Myocyte (in vitro differentiated cells): ENCODE measurements at regions not wholly inside any gene's neighbourhood (a gene's known extent, or its start where the extent isn't known, plus 50 kb on each side); places are given as distances from the start of the nearest gene placed in this dataset.
"Not testable (repeated sequence)": the region's sequence is repeated elsewhere in the genome, so short reads cannot be mapped to it uniquely, and the experiment has no call there.

Experiments
- DNase-seq: peaks from one replicate; pipeline ENCODE4 v3.0.0-alpha.2; 2012; ENCODE audit warnings: low read depth

DNA sequence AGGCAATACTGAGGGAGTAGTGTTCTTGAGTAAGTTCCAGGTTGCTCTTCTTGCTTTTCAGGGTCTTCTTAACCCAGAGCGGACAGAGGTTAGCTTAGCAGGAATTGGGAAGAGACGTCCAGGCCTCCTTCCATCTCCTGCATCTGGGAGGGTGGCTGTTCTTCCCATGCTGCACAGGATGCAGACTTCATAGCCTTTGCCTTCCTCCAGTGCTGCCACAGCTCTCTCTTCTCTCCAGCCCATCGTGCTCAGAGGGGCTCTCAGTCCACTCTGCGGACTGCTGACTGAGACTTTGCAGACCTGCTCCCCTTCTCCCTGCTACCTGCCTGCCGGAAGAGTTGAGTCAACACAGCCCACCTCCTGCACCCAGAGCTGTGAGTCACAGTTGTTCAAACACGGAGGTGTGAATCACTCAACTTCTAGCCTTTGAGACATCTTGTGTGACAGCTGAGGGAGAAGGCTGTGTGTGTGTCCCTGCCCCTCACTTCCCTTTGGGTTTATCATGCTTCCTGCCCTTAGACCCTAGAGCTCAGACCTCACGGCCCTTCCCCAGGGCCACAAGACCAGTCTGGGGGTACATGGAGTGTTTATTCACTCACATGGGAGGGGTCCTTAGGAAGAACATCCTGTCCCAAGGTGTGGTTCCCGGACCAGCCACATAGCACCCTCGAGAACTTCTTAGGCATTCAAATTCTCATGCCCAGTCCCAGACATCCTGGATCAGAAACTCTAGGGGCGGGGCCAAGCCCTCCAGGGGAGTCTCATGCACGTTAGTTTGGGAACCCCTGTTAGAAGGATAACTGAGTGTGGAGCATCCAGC is 158.3 kb upstream of the CACNA1E start:
- no peak for DNase-seq

DNA sequence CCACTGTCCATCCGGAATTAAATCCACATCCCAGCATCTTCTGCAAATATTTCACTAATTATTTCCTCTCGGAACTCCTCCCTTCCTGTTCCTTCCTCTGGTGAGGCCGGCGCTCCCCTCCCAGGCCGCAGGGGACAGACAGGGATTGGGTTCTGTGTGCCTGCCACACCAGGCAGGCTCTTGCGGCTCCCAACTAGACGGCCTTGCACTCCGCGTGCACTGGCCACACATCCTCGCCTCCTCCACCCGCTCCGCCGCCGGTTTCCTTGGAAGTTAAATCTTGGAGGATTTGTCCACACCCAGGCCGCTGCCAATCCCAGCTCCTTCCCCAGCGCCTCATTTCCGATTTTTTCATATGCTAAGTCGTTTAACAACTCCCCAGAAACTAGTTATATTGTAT is 157.6 kb upstream of the CACNA1E start:
- not testable (repeated sequence) for DNase-seq

DNA sequence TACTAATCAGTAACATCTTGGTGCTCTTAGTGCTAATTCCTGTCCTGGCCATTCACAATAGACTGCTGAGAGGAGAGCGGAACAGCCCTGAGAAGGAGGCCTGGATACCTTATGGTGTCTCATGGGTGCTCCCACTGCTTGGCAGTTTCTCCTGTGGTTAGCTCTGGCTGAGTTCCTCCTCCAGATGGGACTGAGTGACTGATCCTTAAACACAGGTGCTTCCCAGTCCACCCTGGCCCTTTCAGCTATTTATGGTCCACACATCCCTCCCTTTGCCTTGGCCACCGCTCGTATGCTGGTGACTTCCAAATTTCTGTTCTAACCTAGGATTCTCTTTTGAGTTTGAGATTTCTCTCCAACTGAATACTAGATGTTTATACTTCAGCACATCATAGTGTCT is 157.0 kb upstream of the CACNA1E start:
- peak; percentile 62 for DNase-seq

DNA sequence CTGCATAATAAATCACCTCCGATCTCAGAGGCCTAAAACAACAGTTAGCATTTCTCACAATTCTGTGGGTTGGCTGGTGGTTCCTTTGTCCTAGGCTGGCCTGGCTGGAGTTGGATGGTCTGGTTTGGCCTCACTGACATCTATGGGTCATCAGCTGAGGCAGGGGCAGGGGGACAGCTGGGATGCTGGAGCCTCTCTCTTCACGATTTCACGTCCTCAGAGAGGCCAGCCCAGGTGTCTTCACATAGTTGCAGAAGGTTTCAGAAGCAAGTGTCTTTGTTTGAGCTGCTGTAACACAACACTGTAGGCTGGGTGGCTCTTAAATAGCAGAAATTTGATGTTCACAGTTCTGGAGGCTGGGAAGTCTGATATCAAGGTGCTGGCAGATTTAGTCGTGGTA is 155.5 kb upstream of the CACNA1E start:
- peak; percentile 3 for DNase-seq

DNA sequence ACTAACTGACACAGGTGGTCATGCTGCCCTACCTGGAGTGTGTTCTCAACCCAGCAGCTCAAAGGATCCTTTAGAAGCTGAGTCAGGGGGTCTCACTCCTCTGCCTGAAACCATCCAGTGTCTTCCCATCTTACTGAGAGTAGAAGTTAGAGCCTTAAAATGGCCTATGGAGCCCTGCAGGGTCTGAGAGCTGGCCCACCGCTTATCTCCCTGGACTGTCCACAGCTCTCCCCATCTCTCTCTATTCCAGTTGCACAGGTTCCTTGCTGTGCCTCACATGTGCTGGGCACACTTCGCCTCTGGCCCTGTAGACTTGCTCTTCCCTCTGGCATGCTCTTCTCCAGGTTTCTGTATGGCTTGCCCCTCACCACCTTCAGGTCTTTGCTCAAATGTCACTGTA is 148.6 kb upstream of the CACNA1E start:
- no peak for DNase-seq

DNA sequence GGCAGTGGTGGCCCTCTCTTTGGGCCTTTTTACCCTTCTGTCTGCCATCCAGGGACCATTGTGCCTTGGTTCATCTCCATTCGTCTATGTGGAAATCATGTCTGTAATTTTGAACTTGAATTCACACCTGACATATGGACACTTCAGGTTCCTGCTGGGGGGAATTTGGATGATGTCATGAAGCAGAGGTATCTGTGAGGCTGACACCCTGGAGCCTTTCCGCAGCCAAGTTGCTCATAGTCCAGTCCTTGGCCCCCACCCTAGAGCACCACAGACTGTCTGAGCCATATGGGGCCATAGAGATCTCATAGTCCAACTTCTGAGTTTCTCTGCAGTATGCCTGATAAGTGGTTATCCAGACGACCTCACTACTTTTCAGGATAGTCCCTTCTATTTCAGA is 147.7 kb upstream of the CACNA1E start:
- no peak for DNase-seq

DNA sequence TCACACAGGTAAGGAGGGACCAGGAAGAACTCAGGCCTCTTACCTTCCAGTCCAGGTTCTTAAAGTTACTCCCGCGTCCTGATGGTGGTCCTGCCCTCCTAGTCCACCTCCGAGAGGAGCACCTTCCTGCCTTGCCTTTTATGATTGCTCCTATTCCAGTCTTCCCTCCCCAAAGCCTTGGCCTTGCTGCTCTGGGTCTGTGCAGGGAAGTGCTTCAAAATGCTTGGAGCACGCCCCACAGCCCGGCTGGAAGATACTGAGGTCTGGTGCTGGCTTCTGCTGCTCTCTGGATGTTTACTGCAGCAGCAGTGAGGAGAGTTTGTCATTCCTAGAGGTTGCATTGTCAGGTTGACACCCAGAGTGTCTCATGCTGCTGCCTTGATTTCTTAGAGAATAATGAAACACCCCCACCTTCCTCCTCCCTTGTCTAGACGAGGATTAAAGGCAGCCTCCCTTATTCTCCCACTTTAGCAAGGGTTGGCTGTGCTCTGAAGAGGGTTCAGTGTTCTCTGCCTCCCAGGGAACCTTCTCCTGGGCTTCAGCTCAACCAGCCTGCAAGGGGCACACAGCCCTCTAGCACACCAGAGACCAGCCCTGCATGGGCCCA is 142.2 kb upstream of the CACNA1E start:
- DNase-seq, result no peak

DNA sequence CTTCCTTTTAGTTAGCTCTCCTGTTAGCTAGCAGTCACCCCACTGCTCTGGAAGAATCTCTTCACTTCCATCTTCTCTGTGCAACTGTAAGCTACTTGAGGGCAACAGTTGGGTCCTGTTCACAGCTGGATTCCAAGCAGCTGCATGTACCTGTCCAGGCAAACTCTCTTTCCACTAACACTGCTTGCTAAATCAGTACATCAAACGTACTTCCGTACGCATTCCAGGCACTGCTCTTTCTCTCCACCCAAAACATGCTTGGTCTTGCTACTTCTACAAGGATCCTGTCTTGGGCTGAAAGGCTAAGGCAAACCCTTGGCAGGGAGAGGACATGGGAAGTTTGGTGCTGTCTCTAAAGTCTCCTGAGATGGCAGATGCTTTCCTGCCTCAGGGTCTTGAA is 139.2 kb upstream of the CACNA1E start:
- DNase-seq, result no peak

DNA sequence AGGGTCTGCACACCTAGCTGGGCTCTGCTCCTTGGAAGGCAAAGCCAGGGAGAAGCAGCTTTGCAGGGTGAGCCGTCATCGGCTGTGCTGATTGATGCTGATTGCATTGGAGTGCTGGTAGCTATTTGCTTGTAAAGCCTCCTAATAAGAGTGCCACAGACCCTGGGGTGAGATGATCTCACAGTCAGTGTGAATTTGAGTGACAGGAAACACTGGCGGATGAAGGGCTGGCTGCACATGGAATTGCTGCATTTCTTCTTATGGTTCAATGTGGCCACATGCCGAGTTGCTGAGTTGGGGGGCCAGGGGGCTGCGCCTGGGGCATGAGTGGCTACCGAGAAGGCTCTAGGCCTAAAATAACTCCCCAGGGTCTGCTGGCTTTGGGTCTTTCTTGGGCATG is 138.2 kb upstream of the CACNA1E start:
- DNase-seq, result no peak

DNA sequence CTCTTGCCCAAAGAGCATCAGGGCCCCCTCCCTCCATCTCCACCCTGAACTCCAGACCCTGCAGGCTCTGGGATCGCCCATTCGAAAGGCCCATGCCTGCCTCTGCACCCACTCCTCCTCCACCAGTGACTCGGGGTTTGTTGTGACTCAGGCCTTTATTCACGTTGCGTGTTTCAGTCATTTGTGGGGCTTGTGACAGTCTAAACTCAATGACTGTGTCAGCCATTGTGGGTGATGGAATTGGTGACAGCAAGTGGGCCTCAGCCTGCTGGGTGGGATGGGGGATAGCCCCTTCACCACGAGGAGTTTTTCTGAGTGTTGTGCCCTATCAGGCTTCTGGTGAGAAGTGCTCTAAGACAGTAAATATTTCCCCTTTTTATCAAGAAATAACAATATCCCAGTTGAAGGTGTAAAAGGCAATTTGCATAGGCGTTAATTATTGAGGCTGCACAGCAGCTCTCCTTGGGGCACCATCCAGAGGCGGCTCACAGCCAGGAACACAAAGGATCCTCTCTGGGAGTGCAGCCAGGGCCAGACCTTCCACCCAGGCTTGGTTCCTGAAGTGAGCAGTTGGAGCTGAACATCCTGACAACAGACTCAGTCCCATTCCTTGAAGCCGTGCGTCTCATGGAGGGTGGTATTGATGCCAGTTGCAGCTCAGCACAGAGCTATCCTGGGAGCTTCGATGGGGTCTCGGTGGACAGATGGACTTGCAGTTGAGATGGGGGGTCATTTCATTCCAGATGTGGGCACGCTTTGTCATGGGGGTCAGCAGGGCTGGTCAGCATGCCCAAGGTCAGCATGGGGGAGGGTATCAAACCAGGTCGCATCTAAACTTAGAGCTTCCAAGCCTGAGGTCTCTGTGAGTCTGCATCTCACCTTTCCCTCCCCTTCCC is 135.6 kb upstream of the CACNA1E start:
- no peak for DNase-seq

DNA sequence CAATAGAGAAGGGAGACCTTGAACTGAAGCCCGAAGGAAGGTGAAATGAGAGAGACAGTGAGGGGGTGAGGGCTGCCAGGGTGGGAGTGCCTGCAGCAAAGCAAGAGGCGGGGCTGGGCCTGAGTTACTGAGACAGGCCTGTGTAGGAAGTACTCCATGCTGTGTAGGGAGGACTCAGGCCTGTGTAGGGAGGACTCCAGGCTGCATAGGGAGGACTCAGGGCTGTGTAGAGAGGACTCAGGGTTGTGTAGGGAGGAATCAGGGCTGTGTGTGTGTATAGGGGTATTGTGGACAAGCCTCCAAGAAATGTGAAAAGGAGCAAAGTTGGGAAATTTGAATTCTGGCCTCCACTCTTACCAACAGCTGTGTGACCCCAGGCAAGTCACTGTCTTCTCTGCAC is 133.8 kb upstream of the CACNA1E start:
- no peak for DNase-seq

DNA sequence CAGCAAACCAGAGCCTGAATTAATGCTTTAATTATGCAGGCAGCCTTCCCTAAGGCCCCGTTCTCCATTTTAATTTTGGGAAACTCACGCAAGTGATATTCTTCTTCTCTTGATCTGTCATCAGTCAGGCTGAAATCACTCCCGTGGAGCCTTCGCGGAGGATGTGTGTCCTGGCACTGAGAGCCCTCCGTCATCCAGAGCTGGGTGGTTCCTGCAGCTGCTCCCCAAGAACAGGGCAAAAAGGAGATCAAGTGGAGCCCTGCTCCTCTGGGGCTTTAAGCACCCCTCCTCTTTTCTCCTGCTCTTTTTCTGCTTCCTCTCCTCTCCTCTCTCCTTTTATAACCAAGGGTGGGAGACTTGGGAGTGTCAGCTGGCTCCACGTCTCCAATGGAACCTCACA is 133.2 kb upstream of the CACNA1E start:
- DNase-seq, result no peak

DNA sequence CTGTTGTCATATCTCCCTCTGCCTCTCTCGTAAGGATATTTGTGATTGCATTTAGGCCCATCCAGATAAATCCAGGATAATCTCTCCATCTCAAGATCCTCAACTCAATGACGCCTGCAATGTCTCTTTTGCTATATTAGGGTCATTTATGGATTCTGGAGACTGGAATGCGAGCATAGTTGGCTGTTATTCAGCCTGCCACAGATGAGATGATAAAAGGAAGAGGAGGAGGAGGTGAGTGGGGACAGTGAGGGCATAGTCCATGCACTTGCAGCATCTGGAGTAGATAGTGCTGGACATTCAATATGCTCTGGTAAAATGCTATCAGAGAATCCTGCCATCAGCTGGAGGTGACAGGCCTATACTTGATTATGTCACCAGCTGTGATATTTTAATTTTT is 131.6 kb upstream of the CACNA1E start:
- DNase-seq, result no peak

DNA sequence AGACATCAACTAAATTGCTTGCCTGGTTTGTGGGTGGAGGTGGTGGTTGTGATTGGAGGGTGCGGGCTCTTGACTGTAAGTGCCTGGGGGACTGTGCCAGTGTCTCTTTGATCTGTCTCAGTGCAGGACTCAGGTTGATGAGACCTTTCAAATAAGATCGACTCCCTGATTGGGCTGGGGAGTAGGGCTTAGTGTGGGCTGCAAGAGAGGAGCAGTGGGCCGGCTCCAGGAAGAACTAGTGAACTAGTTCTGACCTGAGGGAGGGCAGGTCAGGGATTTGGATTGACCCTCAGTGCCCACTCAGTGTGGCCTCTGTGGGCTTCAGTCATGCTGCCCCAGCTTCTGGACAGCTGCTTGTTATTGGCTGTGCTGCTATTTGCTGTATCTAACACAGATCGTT is 130.6 kb upstream of the CACNA1E start:
- DNase-seq, result no peak

DNA sequence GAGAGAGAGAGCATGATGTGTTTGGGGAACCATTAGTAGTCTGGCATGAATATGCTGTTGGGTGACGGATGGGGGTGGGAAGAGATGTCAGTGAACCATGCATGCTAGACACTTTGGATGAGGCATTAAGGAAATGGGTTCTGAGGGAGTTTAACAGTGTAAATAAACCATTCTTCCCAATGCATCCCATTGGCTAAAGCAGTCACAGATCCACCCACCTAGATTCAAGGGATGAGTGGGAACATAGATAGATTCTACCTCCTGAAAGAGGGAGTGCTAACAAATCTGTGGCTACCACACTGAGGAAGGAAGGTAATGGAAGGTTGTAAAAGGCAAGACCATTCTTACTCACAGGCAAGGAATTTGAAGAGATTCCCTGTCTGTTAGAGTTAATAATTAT is 129.8 kb upstream of the CACNA1E start:
- DNase-seq, result no peak

DNA sequence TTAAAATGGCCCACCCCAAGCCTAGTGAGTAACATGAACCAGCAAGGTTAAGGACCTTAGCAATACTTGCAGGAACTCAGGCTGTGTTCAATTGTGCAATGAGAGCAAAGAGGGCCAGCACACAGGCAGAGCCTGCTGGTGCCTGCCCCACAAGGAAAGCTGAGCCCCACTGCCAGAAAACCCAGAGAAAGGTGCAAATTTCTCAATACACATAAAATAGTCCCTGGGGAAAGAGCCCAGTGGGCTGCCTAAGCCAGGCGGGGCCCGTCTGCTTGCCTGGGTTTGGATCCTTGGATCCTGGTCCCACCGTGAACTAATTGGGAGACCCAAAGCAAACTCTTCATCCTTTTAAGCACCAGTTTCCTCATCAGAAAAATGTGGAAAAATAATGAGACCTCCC is 128.5 kb upstream of the CACNA1E start:
- no peak for DNase-seq

DNA sequence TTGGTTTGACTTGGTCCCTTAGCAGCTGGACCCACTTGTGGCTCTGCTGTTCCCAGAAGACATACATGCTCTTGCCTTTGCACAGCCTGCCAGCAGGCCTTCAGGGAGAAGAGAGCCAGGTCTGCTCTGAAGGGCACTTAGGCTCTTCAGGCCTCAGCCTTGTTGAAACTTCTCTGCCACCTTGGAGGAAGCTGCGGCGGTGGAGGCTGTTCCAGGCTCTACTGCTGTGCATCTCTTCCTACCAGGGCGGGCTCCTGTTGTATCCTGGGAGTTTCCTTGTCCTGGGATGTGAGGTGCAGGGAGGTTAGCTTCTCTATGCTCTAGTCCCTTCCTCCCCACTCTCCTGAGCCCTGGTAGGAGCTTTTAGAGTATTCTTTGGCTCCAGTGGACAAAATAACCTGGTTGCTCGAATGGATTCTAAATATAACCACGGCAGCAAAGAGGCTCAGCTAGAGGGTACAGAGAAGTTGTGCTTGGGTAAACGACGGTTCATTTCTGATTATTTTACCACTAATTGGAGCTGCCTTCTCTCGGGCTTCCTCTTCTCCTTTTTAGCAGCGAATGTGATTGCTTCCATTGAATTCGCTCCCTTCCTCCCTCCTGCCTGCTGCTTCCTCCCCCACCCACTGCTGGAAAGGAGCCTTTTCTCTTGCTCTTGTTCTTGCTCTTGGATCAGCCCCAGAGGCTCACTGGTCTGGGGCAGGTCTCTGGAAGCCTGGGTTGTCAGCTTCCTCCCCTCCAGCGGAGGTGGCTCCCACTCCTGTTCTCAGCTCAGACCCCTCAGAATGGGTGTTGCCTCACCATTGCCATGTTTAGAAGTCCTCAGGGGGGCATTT is 126.6 kb upstream of the CACNA1E start:
- DNase-seq, result no peak

DNA sequence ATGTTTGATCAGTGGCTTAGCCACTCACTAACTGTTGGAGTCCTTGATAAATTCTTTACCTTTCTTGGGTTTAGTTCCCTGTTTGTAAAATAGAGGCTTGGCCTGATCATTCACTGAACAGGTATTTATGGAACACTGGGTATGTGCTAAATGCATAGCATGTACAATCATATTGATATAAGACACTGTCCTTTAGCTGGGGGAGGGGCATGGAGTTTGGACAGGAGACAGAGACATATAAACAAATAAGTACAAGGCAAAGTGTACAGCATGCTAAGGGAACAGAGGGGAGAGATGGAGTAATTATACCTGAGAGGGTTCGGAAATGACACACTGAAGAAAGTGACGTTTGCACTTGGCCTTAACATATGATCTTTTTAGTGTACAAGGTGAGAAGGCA is 124.3 kb upstream of the CACNA1E start:
- DNase-seq, result no peak

DNA sequence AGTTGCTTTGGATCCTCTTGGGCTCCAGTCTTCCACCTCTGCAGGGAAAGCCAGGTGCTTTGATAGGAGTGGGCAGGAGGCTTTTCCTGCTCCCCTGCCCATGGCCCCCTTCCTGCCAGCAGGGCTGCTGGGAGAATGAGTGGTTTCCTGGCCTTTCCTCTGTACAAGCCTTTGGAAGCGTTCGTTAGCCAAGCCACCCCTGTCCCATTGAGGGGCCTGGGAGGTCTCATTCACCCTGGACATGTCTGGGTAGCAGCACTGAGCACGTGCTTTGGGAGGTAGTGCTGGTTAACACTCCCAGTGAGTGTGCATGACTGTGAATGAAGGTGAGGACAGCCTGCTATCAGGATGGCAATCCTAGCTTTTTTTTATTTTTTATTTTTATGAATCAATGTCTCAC is 118.5 kb upstream of the CACNA1E start:
- no peak for DNase-seq

DNA sequence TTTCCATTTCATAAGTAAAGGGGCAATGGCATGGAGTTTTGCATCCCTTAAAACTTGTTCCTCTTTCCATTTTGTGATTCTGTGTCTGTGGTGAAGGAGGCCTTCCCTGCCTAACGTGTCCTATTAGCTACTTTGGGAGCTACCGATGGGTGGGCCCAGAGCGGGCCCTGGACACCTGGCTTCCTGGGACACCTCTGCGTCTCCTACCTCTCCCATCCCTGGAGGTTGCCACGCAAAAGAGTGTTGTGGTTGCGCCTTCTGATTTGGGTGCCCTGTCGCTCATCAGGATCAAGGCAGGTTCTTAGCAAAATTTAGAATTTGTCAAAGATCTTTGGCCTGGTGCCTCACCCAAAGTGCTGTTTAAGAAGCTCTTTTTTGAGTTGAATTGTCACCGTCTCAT is 116.4 kb upstream of the CACNA1E start:
- DNase-seq, result no peak

DNA sequence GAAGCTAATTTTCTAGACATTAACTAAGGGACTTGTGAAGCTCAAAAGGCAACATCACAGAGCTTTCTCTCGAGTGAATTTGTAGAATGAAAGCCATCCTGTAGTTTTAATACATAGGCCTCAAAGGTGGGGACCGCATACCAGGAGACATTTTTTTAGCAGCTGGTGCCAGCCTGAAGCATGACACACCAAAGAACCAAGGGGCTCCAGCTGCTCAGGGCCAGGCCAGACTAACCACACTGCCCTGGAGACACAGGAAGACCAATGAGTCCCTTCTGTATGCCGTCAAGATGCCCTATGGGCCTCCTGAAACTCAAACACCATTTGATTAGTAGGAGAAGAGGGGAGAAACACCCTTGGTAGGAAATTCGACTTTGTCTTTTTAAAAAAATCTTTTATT is 113.9 kb upstream of the CACNA1E start:
- DNase-seq, result peak; percentile 91
